ENCODE measurements at regions not wholly inside any gene's neighbourhood (a gene's known extent, or its start where the extent isn't known, plus 50 kb on each side); places are given as distances from the start of the nearest gene placed in this dataset.

GRCh38 chr5:167440846-167441245 lies 850.6 kb upstream of the WWC1 start:
- DNase-seq, result no peak

- peak; percentile 55 for DNase-seq
These were observed 848.5 kb upstream of the WWC1 start for GRCh38 chr5:167442922-167443321.

GRCh38 chr5:167447466-167448375 lies 843.7 kb upstream of the WWC1 start:
- DNase-seq, result peak; percentile 21

- no peak for DNase-seq
These were observed 843.1 kb upstream of the WWC1 start for GRCh38 chr5:167448376-167448775.

- DNase-seq, result peak; percentile 93
These were observed 840.4 kb upstream of the WWC1 start for GRCh38 chr5:167451076-167451475.

- DNase-seq, result peak; percentile 93
These were observed 839.3 kb upstream of the WWC1 start for GRCh38 chr5:167452136-167452535.

- DNase-seq, result peak; percentile 87
These were observed 838.0 kb upstream of the WWC1 start for GRCh38 chr5:167453246-167454030.

- no peak for DNase-seq
These were observed 833.0 kb upstream of the WWC1 start for GRCh38 chr5:167458412-167458811.

GRCh38 chr5:167460449-167461020 lies 830.9 kb upstream of the WWC1 start:
- peak; percentile 27 for DNase-seq

GRCh38 chr5:167463939-167464338 lies 827.5 kb upstream of the WWC1 start:
- no peak for DNase-seq

- no peak for DNase-seq
These were observed 824.5 kb upstream of the WWC1 start for GRCh38 chr5:167466992-167467391.

GRCh38 chr5:167472566-167473108 lies 818.8 kb upstream of the WWC1 start:
- DNase-seq, result no peak

- DNase-seq, result peak; percentile 65
These were observed 813.3 kb upstream of the WWC1 start for GRCh38 chr5:167478188-167478587.

- DNase-seq, result peak; percentile 60
These were observed 811.7 kb upstream of the WWC1 start for GRCh38 chr5:167479779-167480178.

GRCh38 chr5:167481345-167481744 lies 810.1 kb upstream of the WWC1 start:
- no peak for DNase-seq

- no peak for DNase-seq
These were observed 808.9 kb upstream of the WWC1 start for GRCh38 chr5:167482555-167482954.

GRCh38 chr5:167485061-167485774 lies 806.2 kb upstream of the WWC1 start:
- peak; percentile 78 for DNase-seq

GRCh38 chr5:167488371-167488770 lies 803.1 kb upstream of the WWC1 start:
- peak; percentile 82 for DNase-seq

GRCh38 chr5:167489202-167489601 lies 802.2 kb upstream of the WWC1 start:
- peak; percentile 71 for DNase-seq

GRCh38 chr5:167503926-167504720 lies 787.3 kb upstream of the WWC1 start:
- DNase-seq, result peak; percentile 14

GRCh38 chr5:167507463-167508233 lies 783.8 kb upstream of the WWC1 start:
- DNase-seq, result peak; percentile 21

All from fibroblast of skin of right biceps (primary cell).